Neural cell (in vitro differentiated cells): ENCODE measurements at regions not wholly inside any gene's neighbourhood (a gene's known extent, or its start where the extent isn't known, plus 50 kb on each side); places are given as distances from the start of the nearest gene placed in this dataset.

Experiments used
- H2AFZ ChIP-seq: fragments of 200-600, 300-800 bp; sonication (generic), shearing (Covaris generic); 2 replicates; pipeline ENCODE4 v1.6.0; 2014; ENCODE audit warnings: low read depth, mild to moderate bottlenecking, antibody characterized with exemption, low read length, moderate library complexity
- H3F3A ChIP-seq: fragments of 200-600 bp; shearing (Covaris generic); 2 replicates; pipeline ENCODE4 v1.6.1; 2016; ENCODE audit warnings: mild to moderate bottlenecking, moderate library complexity, mixed read lengths, antibody characterized with exemption, low read length; ENCODE audit not compliant: insufficient read depth, poor library complexity, severe bottlenecking
- H3K27ac ChIP-seq: fragments of 200-600, 300-800 bp; sonication (generic), shearing (Covaris generic); 2 replicates; pipeline ENCODE4 v1.5.1; 2014; ENCODE audit warnings: mild to moderate bottlenecking, low read length, moderate library complexity
- H3K27me3 ChIP-seq: fragments of 300-800, 200-600 bp; sonication (generic), shearing (Covaris generic); 2 replicates; pipeline ENCODE4 v1.6.0; 2014; ENCODE audit warnings: mild to moderate bottlenecking, low read depth, low read length, moderate library complexity; ENCODE audit not compliant: insufficient read depth
- H3K36me3 ChIP-seq: fragments of 300-800, 200-600 bp; sonication (generic), shearing (Covaris generic); 2 replicates; pipeline ENCODE4 v1.5.1; 2014; ENCODE audit warnings: mild to moderate bottlenecking, antibody characterized with exemption, low read length, moderate library complexity; ENCODE audit not compliant: insufficient read depth
- H3K4me2 ChIP-seq: fragments of 300-800, 200-600 bp; sonication (generic), shearing (Covaris generic); 2 replicates; pipeline ENCODE4 v1.6.0; 2014; ENCODE audit warnings: mild to moderate bottlenecking, low read length
- H3K4me3 ChIP-seq: fragments of 300-800, 200-600 bp; sonication (generic), shearing (Covaris generic); 2 replicates; pipeline ENCODE4 v1.5.1; 2014; ENCODE audit warnings: mild to moderate bottlenecking, low read length, moderate library complexity
- H3K79me2 ChIP-seq: fragments of 200-600 bp; shearing (Covaris generic); replicated peaks from 2 replicates; pipeline ENCODE4 v1.6.0; 2014; ENCODE audit warnings: mild to moderate bottlenecking, low read length, moderate library complexity; ENCODE audit not compliant: insufficient read depth
- H3K9ac ChIP-seq: fragments of 300-800, 200-600 bp; sonication (generic), shearing (Covaris generic); 2 replicates; pipeline ENCODE4 v1.6.1; 2016; ENCODE audit warnings: mild to moderate bottlenecking, low read length, mixed read lengths
- H3K9me2 ChIP-seq: fragments of 200-600 bp; shearing (Covaris generic); 2 replicates; pipeline ENCODE4 v1.6.1; 2016; ENCODE audit warnings: mild to moderate bottlenecking, low read length, mixed read lengths; ENCODE audit not compliant: insufficient read depth
- H3K9me3 ChIP-seq: fragments of 200-600, 300-800 bp; sonication (generic), shearing (Covaris generic); 2 replicates; pipeline ENCODE4 v1.6.1; 2016; ENCODE audit warnings: mild to moderate bottlenecking, mixed run types, low read length, moderate library complexity, mixed read lengths
- H4K20me1 ChIP-seq: fragments of 200-600 bp; shearing (Covaris generic); 2 replicates; pipeline ENCODE4 v1.6.1; 2016; ENCODE audit warnings: mild to moderate bottlenecking, mixed run types; ENCODE audit not compliant: insufficient read depth
- EP300 ChIP-seq: fragments of 450-650 bp; conservative IDR thresholded peaks from 2 replicates; pipeline ENCODE4 v1.6.1; 2014; ENCODE audit warnings: antibody characterized with exemption, mild to moderate bottlenecking, moderate library complexity; ENCODE audit not compliant: poor library complexity, severe bottlenecking
- EZH2 ChIP-seq: fragments of 200-600, 300-800 bp; shearing (Covaris generic), sonication (generic); IDR thresholded peaks from 2 replicates; pipeline ENCODE4 v1.6.1; 2014; ENCODE audit warnings: antibody characterized with exemption, low read length, borderline replicate concordance, mild to moderate bottlenecking; ENCODE audit not compliant: insufficient read depth, poor library complexity, severe bottlenecking
- MXI1 ChIP-seq: fragments of 450-650 bp; conservative IDR thresholded peaks from 2 replicates; pipeline ENCODE4 v1.6.1; 2014; ENCODE audit warnings: antibody characterized with exemption, mild to moderate bottlenecking; ENCODE audit not compliant: poor library complexity, severe bottlenecking
- POLR2AphosphoS5 ChIP-seq: IDR thresholded peaks from 2 replicates; pipeline ENCODE4 v1.6.1; 2012
- RAD21 ChIP-seq: fragments of 450-650 bp; conservative IDR thresholded peaks from 2 replicates; pipeline ENCODE4 v1.6.1; 2014; ENCODE audit warnings: antibody characterized with exemption, mild to moderate bottlenecking, moderate library complexity
- REST ChIP-seq: IDR thresholded peaks from 2 replicates; pipeline ENCODE4 v1.6.1; 2012; ENCODE audit warnings: borderline replicate concordance
- SMC3 ChIP-seq: fragments of 450-650 bp; conservative IDR thresholded peaks from 2 replicates; pipeline ENCODE4 v1.6.1; 2014; ENCODE audit warnings: antibody characterized with exemption, mild to moderate bottlenecking, moderate library complexity; ENCODE audit not compliant: poor library complexity
- TAF1 ChIP-seq: IDR thresholded peaks from 2 replicates; pipeline ENCODE4 v1.6.1; 2012; ENCODE audit warnings: low read depth
- TF ChIP-seq, protein P1 (sequence below): fragments of 450-650 bp; IDR thresholded peaks from 2 replicates; pipeline ENCODE4 v1.5.1; 2014; ENCODE audit warnings: antibody characterized with exemption, mild to moderate bottlenecking, moderate library complexity; ENCODE audit not compliant: poor library complexity, severe bottlenecking

GRCh38 chr6:113699239-113699638 lies 157.9 kb upstream of the MARCKS start:
- no peak overlapping the region for H3K4me2 ChIP-seq
- TF ChIP-seq TAF1 (no peak), MXI1 (no peak), POLR2AphosphoS5 (no peak), EP300 (no peak)
- H3K27ac ChIP-seq: no peak overlapping the region
- H3K9me2 ChIP-seq: no peaks in the 10 kb centered on the region
- H3K36me3 ChIP-seq: no peaks in the 10 kb centered on the region
- H2AFZ ChIP-seq: no peak overlapping the region
- no peaks in the 10 kb centered on the region for H3F3A ChIP-seq
- H3K9ac ChIP-seq: no peak overlapping the region
- no peaks in the 10 kb centered on the region for H3K79me2 ChIP-seq
- no peak overlapping the region for H3K4me3 ChIP-seq
- H3K9me3 ChIP-seq: no peaks in the 10 kb centered on the region
- no peaks in the 10 kb centered on the region for H3K27me3 ChIP-seq
- H4K20me1 ChIP-seq: no peaks in the 10 kb centered on the region

DNA sequence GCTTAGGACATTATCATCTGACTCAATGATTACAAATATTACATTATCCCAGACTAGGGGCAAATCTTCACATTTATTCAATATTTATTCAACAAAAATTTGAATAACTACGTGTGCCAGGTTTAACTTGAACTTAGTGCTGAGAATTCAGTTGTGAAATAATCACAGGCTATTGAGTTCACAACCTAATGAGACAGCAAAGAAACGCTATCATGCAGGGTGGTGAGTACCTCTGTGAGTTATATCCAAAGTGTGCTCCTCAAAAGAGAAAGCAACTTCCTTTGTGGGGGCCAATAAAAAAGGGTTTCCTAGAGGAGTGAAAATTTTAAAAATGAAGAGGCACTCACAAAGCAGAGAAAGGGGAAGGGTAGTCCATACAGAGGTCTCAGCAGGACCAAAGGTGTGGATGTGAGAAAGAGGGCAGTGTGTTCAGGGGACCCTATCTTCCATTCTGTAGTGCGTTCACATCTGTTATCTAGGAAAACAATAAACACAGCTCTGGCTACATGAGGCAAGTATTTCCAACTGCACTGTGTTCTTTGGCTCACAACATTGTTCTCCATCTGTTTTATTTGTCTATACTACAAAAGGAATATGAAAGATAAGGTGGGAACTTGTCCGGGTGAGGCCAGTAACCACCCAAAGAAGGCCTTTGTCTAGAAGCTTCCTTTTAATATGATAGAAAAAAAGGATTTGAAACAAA lies 155.4 kb upstream of the MARCKS start:
- H3K27ac ChIP-seq: no peak overlapping the region

More for the DNA sequence above, 155.4 kb upstream of the MARCKS start:
- Histone ChIP-seq H3K9me2 (no peaks in the 10 kb centered on the region), H2AFZ (no peak overlapping the region), H3K36me3 (no peaks in the 10 kb centered on the region), H3K9me3 (no peaks in the 10 kb centered on the region), H4K20me1 (no peaks in the 10 kb centered on the region), H3K79me2 (no peaks in the 10 kb centered on the region), H3K9ac (no peak overlapping the region), H3K27me3 (no peaks in the 10 kb centered on the region), H3K4me2 (no peak overlapping the region), H3F3A (no peaks in the 10 kb centered on the region), H3K4me3 (no peak overlapping the region)
- TF ChIP-seq RAD21 (no peak), EZH2 (no peak), EP300 (no peak), POLR2AphosphoS5 (no peak), REST (no peak), MXI1 (no peak), SMC3 (no peak)
- TF ChIP-seq, protein P1, sequence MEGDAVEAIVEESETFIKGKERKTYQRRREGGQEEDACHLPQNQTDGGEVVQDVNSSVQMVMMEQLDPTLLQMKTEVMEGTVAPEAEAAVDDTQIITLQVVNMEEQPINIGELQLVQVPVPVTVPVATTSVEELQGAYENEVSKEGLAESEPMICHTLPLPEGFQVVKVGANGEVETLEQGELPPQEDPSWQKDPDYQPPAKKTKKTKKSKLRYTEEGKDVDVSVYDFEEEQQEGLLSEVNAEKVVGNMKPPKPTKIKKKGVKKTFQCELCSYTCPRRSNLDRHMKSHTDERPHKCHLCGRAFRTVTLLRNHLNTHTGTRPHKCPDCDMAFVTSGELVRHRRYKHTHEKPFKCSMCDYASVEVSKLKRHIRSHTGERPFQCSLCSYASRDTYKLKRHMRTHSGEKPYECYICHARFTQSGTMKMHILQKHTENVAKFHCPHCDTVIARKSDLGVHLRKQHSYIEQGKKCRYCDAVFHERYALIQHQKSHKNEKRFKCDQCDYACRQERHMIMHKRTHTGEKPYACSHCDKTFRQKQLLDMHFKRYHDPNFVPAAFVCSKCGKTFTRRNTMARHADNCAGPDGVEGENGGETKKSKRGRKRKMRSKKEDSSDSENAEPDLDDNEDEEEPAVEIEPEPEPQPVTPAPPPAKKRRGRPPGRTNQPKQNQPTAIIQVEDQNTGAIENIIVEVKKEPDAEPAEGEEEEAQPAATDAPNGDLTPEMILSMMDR: no peak
